ENCODE measurements at regions not wholly inside any gene's neighbourhood (a gene's known extent, or its start where the extent isn't known, plus 50 kb on each side); places are given as distances from the start of the nearest gene placed in this dataset.

DNA sequence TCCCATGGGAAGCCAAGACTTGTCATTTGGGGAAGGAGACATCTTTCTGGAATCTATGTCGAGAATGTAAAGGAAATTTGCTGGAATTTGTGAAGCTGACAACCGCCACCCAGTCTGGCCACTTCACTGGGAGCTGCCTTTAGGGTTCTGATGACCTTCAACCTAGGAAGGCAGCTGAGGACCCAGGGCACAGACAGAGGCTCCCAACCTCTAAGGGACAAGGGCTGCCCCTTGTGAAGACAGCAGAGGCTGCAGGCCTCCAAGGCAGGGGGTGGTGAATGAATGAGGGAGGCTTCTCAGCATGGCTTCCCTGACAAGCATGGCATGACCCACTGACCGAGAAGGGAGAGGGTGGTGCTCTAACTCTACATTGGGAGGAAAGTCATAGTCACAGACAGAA is 128.9 kb upstream of the ASB18 start:
- DNase-seq (ENCODE audit: low read depth): no peak
- TF ChIP-seq, protein P1, sequence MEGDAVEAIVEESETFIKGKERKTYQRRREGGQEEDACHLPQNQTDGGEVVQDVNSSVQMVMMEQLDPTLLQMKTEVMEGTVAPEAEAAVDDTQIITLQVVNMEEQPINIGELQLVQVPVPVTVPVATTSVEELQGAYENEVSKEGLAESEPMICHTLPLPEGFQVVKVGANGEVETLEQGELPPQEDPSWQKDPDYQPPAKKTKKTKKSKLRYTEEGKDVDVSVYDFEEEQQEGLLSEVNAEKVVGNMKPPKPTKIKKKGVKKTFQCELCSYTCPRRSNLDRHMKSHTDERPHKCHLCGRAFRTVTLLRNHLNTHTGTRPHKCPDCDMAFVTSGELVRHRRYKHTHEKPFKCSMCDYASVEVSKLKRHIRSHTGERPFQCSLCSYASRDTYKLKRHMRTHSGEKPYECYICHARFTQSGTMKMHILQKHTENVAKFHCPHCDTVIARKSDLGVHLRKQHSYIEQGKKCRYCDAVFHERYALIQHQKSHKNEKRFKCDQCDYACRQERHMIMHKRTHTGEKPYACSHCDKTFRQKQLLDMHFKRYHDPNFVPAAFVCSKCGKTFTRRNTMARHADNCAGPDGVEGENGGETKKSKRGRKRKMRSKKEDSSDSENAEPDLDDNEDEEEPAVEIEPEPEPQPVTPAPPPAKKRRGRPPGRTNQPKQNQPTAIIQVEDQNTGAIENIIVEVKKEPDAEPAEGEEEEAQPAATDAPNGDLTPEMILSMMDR (IDR thresholded peaks at IDR 0.05; ENCODE audit: insufficient read depth, low read depth, low read length): no peak
- no peak overlapping the region for H3K4me3 ChIP-seq (ENCODE audit: low read depth, low read length)

DNA sequence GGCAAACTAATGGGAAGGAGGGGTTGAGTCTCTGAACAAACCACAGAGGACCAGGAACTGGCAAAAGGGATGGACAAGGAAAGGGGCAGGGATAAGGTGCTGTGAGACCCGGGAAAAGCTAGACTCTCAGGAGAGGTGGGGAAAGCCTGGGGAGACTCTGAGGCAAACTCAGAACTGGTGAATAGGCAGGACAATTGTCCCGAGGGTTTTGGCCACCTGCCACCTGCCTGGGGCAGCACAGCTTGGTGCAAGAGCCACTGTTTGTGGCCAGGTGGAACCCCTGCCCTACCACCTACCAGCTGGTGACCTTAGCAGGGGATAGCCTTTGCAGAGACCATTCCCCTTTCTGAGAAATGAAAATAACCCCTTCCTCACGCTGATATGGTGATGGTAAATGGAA is 129.4 kb upstream of the ASB18 start:
- TF ChIP-seq, protein P1 (IDR thresholded peaks at IDR 0.05; ENCODE audit: insufficient read depth, low read depth, low read length): no peak
- no peak for DNase-seq (ENCODE audit: low read depth)
- H3K4me3 ChIP-seq (ENCODE audit: low read depth, low read length): no peak overlapping the region

DNA sequence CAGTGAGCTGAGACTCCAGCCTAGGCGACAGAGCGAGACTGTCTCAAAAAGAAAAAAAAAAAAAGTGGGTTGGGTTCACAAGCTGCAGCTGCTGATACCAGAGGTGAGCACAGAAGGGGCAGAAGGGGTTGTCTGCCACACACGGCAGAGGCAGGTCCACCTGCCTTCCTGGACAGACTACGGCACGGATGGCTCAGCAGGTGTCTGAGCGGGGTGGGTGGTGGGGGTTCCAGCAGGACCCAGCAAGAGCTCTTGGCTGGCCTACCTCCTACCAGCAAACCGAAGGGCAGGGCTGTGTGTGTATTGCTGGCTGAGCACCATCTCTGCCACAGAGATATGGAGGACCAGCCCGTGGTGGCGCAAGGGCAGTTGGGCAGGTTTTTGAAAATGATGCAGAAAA is 130.4 kb upstream of the ASB18 start:
- no peak overlapping the region for H3K4me3 ChIP-seq (ENCODE audit: low read depth, low read length)
- TF ChIP-seq, protein P1 (IDR thresholded peaks at IDR 0.05; ENCODE audit: insufficient read depth, low read depth, low read length): no peak
- DNase-seq (ENCODE audit: low read depth): no peak

DNA sequence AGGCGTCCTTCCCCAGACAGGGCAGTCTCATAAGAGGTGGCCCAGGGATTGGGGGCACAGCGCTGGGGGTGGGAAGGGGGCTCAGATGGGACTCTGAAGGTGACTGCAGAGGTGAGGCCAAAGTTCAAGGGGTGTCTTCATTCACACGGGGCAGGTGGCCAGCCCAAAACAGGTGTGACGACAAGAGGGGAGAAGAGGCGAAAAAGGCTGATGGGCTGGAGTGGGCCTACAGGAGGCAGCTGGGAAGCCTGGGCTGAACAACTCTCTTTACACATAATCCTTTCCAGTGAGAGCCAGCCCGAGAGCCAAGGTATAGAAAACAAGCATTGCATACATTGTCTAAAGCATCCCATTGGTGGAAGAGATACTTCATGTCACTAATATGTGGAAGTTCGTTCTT is 130.9 kb upstream of the ASB18 start:
- DNase-seq (ENCODE audit: low read depth): no peak
- TF ChIP-seq, protein P1 (IDR thresholded peaks at IDR 0.05; ENCODE audit: insufficient read depth, low read depth, low read length): no peak
- H3K4me3 ChIP-seq (ENCODE audit: low read depth, low read length): no peak overlapping the region

DNA sequence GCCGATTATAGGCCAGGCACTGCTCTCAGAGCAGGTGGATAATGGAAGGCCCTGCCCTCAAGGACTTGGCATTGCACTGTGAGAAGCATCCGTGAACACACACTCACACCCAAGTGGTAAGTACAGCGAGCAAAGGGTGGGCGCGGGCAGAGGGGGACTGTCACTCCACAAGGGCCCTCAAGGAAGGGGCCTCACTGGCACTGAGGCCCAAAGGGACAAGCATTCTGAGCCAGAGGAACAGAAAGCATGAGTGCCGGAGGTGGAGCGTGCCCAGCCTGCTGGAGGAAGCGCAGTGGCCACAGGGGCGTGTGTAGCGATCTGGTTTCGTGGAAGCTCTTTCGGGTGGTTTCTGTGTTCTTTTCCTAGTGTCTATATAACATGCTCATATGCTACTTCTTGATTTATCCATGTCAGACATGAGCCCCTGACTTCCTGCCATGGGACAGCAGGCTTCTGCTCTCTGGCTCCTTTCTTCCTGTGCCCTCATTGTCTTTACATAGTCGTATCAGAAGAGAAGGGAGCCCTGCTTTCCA is 132.7 kb upstream of the ASB18 start:
- TF ChIP-seq, protein P1 (IDR thresholded peaks at IDR 0.05; ENCODE audit: insufficient read depth, low read depth, low read length): no peak
- DNase-seq (ENCODE audit: low read depth): no peak
- H3K4me3 ChIP-seq (ENCODE audit: low read depth, low read length): no peak overlapping the region

DNA sequence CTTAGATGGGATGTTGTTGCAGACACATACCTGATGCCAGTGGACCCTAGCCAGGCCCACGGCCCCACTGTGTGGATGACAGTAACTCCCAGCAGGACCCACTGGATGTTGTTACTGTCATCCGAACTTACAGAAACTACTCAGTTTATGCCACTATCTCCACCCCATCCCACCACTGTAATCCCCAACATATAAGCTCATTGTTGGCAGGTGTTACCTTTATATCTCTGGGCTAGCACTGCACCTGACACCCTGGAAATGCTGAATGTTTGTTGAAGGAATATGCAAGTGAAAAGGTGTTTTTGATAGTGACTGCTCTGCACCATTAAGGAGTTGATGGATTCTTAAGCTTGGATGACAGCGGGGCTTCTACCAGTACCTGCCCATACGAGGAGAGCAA is 133.5 kb upstream of the ASB18 start:
- no peak for DNase-seq (ENCODE audit: low read depth)
- no peak overlapping the region for H3K4me3 ChIP-seq (ENCODE audit: low read depth, low read length)
- TF ChIP-seq, protein P1 (IDR thresholded peaks at IDR 0.05; ENCODE audit: insufficient read depth, low read depth, low read length): no peak

DNA sequence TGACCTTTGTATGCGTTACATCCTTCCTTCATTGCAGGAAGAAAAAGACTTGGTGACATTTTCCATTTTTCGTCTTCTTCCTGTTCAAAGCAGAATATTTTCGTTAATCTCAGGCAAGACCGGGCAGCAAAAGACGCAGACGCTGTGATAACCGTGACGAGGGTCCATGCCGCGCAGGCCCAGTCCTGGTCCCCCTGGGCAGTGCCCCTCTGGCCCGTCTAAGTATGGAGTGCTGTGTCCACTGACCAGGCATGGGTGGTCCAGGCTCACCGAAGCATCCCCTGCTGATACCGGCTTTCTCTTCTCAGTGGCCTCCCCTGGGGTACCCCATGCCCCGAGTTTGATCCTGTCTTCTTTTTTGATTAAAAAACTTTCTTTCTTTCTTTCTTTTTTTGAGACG is 135.2 kb upstream of the ASB18 start:
- DNase-seq (ENCODE audit: low read depth): no peak
- TF ChIP-seq, protein P1 (IDR thresholded peaks at IDR 0.05; ENCODE audit: insufficient read depth, low read depth, low read length): no peak
- H3K4me3 ChIP-seq (ENCODE audit: low read depth, low read length): no peak overlapping the region
